Stimulated activated CD4-positive, alpha-beta T cell treated with anti-CD3 and anti-CD28 coated beads, Interleukin-1b, Interleukin-23, amount 100 ng/mL, for 24 hours (primary cell): ENCODE measurements at regions not wholly inside any gene's neighbourhood (a gene's known extent, or its start where the extent isn't known, plus 50 kb on each side); places are given as distances from the start of the nearest gene placed in this dataset.
A peak's percentile ranks its signal among the peaks of the same experiment; 100 is the strongest.

Experiments used
- DNase-seq, 4 experiments: peaks; one replicate each; pipeline ENCODE4 v3.0.0-alpha.2; 2020; ENCODE audit warnings: low read depth in 4 of 4, low spot score in 1 of 4

DNA sequence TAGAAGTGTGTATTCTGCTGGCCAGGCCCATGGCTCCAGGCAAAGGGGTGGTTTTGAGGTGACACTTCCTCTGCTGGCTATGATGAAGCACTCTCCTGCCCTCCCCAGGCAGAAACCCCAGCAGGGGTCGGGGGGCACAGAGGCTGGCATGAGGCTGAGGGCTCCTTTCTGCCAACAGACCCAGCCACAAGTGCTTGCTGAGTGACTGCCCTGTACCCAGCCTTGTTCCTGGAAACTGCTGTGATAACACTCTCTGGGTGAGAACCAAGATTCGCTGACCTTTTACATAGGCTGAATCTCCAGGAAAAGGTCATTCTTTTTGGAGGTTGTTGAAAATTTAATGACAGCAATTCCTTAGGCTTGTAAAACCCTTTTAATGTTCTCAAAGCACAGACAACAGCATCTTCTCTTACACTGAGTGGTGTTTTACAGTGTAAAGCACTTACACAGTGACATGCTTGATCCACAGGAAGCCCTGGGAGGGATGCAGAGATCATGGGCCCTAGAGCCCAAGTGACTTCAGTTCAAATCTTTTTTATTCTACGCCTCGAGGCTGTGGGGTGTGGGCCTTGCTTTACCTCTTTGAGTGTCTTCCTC lies 155.5 kb upstream of the FGGY start:
- DNase-seq, result no peak

DNA sequence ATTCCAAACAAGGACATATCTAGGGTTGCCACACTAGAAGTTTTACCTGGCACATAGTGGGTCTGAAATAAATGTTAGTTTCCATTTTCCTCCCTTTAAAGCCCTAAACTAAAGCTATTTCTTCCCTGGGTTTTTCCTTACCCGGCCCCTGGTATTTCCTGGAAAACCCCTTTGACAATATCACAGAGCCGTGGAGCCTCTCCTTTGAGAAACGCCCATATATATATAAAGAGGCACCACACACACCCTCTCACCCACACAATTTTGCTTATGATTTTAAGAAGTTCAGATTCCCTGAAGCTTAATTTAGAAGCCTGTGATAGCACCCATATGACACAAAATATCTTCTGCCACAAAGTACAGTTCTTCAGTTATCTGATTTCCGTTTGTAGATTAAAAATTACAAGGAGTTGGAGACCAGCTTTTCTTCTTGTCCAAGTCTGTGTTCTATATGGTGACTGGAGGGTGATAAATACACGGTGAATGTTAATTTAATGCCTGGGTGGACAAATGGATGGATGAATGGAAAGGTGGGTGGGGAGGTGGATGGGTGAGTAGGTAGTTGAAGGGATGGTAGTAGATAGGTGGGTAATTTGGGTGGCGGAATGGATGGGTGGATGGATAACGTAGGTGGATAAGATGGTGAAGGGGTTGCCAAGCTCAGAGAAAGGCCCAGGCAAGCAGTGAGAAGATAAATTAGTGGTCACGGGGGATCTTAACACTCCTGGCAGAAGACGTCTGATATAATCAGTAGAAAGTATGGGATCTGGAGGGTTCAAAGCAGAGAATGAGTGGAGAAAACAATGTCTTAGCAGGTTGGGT lies 154.4 kb upstream of the FGGY start:
- DNase-seq, result no peak

DNA sequence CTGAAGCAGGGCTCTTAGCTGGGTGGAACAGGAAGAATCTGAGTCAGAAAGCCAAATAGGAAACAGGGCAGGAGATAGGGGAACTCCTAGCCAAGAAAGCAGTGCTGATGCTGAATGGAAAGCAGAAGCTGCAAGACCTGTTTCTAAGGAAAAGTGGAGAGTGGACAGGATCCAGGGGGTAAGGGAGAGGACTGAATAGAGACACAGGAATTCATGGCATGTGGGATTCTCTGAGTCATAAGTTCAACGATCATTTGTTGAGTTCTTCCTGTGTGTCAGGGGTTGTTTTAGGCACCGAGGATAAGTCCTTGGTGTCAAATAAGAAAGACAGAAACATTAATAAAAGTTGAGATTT lies 153.8 kb upstream of the FGGY start:
- DNase-seq, result no peak

DNA sequence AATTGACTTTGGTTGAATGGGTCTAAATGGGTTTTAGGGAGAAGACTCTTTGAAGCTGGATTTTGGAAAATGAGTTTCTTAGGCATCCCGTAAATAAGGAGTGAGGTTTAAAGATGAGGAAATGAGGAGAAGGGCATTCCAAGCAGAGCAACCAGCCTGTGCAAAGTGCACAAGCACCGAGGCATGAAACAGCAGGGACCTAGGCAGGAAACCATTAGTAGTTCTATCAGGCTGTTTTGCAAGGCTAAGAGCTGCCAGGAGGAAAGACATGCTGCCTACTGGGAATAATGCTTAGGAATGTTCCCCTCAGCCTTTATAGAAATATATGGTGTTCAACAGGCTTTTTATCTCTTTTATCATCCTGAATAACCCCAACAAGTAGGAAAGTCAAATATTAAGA lies 153.1 kb upstream of the FGGY start:
- no peak for DNase-seq

DNA sequence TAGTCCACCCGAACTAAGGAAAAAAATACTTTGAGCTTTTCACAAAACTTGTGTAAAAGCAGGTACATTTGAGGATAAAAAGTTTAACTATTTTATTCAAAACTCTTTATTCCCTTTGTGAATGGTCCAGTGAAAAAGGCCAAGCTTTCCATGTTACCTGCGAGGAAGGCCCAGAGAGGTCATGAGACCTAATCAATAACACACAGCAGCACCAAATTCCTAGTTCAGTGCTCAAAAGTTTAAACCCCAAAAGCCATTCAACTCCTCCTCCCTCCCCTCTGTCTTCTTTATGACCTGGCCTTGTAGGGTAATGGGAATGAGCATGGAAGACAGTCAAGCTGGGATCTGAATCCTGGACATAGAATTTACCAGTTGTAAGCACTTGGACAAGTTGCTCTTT lies 151.9 kb upstream of the FGGY start:
- DNase-seq, result no peak

DNA sequence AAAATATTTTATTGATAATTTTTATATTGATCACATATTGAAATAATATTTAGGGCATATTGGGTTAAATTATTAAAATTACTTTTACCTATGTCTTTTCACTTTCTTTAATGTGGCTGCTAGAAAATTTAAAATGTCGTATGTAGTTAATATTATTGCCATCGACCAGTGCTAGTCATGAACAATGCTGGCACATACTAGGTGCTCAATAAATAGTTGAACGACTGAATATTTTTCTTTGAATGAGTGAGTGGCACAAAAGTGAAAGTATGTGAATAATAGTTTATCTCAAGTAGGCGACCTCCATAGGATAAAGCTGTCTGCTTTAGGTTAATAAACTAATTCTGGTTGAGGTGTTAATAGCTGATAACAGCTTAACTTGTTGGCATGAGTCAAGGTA lies 150.8 kb upstream of the FGGY start:
- DNase-seq, result no peak

DNA sequence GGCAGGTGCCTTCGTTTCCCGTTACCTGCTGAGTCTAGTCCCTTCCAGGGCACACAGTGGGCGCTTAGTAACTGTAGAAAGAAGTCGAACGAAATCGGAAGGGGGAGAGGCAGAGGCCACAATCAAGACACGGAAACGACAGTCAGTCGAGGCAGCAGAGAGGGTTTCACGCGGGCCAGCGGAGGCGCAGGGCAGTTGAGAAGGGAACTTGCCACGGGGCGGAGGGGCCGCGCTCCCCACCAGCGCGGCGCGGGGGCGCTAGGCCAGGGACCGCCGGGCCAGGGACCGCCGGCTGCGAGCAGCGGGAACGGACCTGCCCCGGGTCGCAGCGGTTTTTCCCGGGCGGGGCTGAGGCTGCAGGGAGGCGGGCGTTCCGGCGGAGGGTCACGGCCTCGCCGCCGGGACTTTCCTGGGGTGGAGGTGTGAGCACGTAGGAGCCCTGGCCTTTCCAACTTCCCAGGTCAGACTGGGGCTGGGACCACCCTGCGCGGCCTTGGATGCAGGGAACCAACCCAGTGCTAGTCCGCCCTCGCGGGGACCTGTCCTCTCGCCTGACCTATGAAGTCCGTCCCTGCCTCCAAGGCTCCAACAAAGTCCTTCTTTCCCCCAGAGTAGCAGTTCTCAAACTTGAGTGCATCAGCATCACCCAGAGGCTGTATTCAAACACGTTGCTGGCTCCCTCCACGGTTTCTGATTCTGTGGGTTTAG lies 150.1 kb upstream of the FGGY start:
- DNase-seq, result peak in 2 of 4 experiments; percentile 13 to 28

DNA sequence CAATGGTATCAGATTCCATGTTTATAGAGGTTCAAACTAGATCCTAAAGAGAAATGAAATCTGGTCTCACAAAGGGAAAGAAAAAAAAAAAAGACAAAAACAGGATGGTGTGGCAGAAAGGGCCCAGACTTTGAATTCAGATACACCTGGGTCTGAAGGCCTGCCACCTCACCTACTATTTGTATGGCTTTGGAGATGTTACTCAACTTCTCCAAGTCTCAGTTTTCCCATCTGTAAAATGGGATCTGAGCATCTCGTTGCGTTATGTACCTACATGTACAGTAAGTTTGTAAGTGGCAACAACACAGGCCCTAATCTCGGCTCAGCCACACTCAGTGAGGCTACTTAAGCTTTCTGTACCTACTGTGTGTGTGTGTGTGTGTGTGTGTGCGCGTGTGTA lies 147.5 kb upstream of the FGGY start:
- no peak for DNase-seq

DNA sequence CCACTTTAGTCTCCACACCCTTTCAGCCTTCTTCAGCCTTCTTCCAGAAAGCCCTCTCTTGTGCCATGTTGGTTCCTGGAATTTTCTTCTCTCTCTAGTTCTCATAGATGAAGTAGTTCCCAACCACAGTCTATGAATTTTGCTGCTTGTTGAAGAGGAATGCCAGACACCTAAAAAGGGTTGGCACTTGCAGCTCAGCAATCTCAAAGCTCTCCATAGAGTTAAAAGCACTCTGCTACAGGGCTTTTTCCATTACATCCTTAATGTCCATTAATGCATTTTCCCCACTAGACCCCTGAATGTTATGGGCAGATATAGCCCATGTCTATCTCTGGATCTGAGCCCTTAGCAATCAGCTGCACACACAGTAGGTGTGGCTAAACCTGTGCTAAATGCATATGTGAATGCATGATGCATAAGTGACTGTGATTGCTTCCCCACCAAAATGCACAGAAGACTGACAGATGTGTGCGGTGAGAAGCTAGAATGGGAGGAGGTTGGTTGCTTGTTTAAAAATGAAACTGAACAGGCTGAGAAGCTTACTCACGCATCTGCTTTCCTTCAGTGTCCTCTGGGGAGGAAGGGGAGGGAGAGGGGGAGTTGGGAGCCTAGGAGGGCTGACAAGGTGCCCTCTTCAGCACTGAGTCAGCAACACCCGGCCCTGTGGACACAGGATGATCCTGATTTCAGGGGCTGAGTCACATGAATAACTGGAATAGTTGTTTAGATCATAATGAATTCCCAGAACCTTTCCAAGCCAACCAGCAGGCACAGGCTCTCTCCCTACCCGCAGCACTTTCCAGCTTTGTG lies 146.1 kb upstream of the FGGY start:
- DNase-seq, result peak in 1 of 4 experiments; percentile 3

DNA sequence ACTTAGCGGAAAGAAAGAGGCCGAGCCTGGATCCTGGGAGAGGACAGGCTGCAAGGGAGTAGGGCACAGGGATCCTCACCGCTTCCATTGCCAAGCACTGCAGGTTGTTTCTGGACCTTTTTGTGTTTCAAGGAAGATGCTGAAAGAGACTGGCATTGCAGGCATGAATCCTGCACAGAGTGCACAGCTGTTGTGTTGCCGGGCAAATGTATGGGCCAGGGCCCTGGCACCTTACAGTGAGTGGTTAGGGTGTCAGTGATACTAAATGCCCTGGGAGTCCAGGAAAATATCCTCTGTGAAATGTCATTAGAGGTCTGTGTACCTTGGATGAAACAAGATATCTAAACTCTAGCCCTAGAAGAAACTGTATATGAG lies 145.5 kb upstream of the FGGY start:
- DNase-seq, result no peak

DNA sequence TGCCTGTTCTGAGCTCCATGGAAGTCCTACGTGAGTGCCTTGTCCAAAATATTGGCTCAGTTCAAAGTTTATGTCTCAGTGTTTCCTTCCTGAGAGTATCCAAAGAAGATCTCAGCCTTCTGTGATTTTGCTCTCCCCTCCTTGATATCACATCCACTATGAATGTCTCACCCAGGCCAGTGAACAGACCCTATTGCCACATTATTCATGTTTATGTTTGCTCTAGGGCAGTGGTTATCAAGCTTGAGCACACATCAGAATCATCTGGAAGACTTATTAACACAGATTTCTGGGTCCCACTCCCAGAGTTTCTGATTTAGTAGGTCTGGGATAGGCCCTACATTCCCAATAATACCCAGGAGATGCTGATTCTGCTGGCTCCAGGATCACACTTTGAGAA lies 145.0 kb upstream of the FGGY start:
- no peak for DNase-seq

DNA sequence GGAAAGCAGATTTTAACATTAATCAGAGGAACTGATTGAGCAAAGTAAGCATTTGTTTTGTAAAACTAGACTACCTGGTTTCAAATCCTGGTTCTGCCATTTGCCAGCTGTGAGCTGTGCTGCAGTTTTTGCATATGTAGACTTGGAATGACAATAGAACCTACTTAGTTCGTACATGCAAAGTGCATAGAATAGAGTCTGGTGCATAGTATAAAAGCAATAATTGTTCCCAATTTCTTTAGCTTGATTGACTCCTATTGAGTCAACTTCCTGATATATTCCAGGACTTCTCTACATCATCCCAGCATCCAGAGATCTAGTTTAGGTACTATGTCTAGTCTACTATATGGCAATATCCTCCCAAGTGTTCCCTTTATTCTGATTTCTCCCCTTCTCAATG lies 144.4 kb upstream of the FGGY start:
- DNase-seq, result no peak

DNA sequence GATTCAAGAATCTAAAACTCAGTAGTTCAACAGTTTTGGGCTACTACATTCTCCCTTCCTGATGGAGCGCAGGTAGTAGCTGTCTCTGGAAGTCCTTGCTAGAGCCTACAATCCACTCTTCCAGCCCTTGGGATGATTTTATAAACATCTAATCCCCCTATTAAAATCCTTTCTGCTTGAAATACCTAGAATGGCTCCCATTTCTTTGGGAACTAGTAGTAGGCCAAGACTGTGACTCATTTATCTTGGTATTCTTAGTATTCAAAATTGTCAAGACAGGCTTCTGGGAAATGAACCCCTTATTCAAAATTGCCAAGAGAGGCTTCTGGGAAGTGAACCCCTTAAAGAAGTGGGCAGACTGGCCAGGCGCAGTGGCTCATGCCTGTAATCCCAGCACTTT lies 142.5 kb upstream of the FGGY start:
- DNase-seq, result no peak

DNA sequence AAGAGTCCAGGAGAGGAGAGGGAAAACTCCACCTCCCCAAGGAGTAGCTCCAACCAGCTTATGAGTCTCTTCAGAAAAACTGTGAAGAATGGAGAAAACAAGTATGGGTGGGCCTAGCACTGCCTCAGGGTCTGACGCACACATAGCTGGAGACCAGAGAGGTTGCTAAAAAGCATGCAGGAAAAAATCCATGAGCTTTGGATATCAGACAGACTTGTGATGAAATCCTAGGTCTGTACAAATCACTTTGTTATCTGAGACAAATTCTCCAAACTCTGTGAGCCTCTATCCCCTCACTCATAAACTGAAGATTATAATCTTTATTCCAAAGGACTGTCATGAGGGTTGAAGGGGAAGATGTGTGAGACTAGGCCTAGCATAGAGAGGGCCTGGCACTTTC lies 141.5 kb upstream of the FGGY start:
- DNase-seq, result no peak

DNA sequence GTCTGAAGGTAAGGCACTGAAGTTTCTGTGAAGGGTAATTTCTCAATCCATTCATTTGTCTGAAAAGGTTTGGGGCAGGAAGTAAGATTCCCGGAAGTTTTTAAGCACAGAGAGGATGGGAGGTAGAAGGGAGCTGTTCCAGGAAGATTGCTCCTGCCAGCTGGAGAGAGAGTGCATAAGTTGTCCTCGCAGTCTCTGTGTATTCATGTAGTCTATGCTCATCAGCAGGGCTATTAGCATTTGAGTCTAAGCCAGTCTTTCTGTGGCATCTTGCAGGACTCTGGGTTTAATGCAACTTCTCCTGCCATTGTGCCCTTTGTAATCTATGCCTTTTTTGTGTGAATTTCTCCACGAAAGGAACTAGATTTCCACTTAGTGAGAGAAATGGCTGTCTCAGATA lies 140.8 kb upstream of the FGGY start:
- DNase-seq, result no peak

DNA sequence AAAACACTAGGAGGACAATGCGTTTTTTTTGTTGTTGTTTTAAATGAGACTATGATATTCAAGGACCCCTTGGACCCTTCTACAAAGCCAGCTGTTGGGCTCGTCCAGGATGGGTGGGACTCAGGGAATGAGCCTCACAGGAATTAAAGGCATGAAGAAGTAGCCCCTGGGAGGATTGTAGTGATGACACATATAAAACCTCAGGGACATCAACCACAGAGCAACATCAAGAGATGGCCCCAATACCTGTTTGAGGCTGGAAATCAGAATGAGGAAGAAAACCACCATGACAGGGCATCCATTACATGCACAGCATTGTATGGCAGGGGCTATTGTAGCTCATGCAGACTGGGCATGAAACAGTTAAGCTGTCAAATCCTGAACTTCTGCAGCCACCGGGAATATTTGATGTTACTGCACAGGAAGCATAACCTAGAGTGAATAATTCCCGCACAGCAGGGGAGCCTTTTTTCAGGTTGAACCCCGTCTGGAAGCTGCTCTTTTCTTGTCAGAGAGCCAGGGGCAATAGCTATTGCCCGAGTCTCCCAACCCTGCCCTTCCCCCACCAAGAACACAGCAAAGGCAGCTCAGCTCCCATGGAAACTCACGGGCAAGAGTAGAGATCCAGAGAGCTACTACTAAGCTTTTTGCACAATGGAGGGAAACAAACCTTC lies 140.2 kb upstream of the FGGY start:
- no peak for DNase-seq

DNA sequence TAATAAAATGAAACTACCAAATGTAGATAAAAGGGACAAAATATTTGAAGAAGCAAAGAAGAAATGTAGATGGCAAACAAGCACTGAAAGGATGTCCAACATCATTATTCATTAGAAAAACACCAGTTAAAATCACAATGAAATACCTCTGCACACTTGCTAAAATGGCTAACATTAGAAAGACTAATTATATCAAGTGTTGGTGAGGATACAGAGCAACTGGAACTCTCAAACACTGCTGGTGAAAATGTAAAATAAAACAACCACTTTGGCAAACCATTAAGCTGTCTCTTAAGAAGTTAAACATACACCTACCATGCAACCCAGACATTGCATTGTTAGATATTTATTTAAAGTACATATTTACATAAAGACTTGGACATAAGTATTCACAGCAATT lies 138.6 kb upstream of the FGGY start:
- no peak for DNase-seq

DNA sequence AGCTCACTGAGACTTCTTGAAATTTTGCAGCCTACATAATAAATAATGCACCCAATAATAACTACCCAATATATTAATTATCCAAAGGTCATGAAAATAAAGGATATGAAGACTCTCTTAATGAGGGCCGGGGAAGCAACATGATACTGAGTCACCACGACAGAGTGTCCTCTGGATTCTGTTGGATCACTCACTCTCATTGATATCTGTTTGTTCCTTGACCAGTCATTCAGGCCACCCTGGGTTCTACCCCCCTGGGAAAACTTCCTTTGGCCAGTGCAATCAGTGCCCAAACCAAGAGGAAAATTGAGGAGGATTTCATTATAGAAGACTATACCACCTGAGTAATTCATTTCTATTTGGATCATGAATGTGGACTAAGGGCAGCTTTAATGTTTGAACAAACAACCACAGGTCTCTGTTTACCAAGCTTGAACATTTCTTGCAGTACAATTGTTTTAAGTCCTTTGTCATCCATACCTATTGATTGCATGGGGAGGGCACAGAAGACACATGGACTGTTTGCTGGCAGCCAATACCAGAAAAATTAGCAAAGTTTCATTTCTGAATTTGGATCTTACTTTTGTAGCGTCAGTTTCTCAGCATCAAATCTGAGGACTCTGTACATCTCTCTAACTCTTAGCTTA lies 137.2 kb upstream of the FGGY start:
- DNase-seq, result no peak

DNA sequence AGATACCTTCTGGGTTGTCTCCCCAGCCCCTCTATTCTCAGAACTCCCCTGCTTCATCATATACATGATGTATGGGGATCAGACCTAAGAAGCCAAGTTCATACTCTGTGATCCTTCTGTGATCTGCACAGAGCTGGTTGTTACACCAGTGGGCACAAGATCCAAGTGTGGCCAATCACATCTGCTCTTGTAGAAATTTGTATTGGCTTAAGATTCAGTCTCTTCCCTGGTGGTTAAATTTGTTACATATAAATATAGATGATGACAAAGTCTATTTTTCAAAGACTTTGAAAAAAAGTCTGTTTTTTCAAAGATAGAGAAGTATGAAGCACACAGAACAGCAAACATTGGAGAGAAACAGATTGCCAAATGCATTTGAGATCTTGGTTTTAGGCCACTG lies 135.8 kb upstream of the FGGY start:
- DNase-seq, result no peak

DNA sequence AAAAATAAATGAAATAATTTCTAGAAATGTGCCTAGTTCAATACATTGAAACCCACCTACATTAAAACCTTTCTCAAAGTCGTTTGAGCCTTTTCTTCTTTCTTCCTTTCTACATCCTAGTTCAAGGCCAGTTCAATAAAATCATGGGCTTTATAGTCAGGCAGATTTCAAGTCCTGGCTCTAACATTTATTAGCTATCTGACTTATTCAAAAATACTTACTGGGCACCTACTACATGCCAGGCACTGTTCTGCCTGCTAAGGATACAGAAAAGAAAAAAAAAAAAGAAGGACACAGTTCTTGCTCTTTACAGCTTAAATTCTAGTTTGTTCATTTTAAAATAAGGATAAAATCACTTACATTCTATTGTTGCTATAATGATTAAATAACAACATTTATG lies 134.2 kb upstream of the FGGY start:
- DNase-seq, result no peak
